Effector memory CD4-positive, alpha-beta T cell (primary cell): ENCODE measurements at regions not wholly inside any gene's neighbourhood (a gene's known extent, or its start where the extent isn't known, plus 50 kb on each side); places are given as distances from the start of the nearest gene placed in this dataset.

Experiments used
- DNase-seq, 3 donors: peaks; one replicate each; pipeline ENCODE4 v3.0.0-alpha.2; 2020
- H3K27ac ChIP-seq: 2 replicates; pipeline ENCODE4 v1.7.0; 2013; ENCODE audit warnings: mild to moderate bottlenecking, low read length, moderate library complexity; ENCODE audit not compliant: insufficient read depth, poor library complexity, severe bottlenecking
- H3K27me3 ChIP-seq: replicated peaks from 2 replicates; pipeline ENCODE4 v1.7.0; 2013; ENCODE audit warnings: mild to moderate bottlenecking, low read length; ENCODE audit not compliant: insufficient read depth, control insufficient read depth, poor library complexity, severe bottlenecking
- H3K36me3 ChIP-seq: 2 replicates; pipeline ENCODE4 v1.7.0; 2013; ENCODE audit warnings: mild to moderate bottlenecking, low read length, moderate library complexity; ENCODE audit not compliant: control insufficient read depth, insufficient read depth
- H3K4me1 ChIP-seq: 2 replicates; pipeline ENCODE4 v1.7.0; 2013; ENCODE audit warnings: low read length, mild to moderate bottlenecking; ENCODE audit not compliant: control insufficient read depth, insufficient read depth, poor library complexity, severe bottlenecking
- H3K4me3 ChIP-seq: 2 replicates; pipeline ENCODE4 v1.7.0; 2013; ENCODE audit warnings: low read length, low read depth, mild to moderate bottlenecking; ENCODE audit not compliant: insufficient read depth, poor library complexity, severe bottlenecking
- H3K9me3 ChIP-seq: 2 replicates; pipeline ENCODE4 v1.7.0; 2013; ENCODE audit warnings: mild to moderate bottlenecking, low read length, moderate library complexity; ENCODE audit not compliant: control insufficient read depth

GRCh38 chr17:14986127-14986526 is 279.0 kb downstream of the PMP22 start:
- no peaks in the 10 kb centered on the region for H3K27me3 ChIP-seq
- no peak for DNase-seq
- H3K36me3 ChIP-seq = no peaks in the 10 kb centered on the region
- H3K9me3 ChIP-seq = no peaks in the 10 kb centered on the region
- H3K4me1 ChIP-seq = no peaks in the 10 kb centered on the region
- no peak overlapping the region for H3K27ac ChIP-seq
- H3K4me3 ChIP-seq = no peak overlapping the region

DNA sequence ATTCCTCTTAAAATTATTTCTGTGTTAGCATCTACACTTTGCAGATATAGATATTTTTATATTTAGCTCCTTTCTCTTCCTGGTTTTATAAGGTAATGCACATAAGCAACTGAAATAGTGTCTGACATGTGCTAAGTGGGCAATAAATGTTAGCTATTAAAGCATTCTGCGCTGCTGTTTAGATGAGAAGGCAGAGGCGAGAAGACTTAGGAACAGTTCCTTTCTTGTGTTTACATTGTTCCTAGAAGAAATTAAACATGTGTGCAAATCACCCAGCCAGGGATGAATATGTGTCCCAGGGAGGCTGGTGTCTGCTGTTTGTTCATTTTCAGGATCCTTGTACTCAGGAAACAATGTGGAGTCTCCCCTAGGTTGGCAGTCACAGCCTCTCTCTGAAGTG is 292.3 kb downstream of the PMP22 start:
- H3K9me3 ChIP-seq = no peaks in the 10 kb centered on the region
- DNase-seq = no peak
- H3K4me3 ChIP-seq = no peak overlapping the region
- no peaks in the 10 kb centered on the region for H3K4me1 ChIP-seq
- H3K27ac ChIP-seq = no peak overlapping the region
- H3K36me3 ChIP-seq = no peaks in the 10 kb centered on the region
- H3K27me3 ChIP-seq = no peaks in the 10 kb centered on the region

DNA sequence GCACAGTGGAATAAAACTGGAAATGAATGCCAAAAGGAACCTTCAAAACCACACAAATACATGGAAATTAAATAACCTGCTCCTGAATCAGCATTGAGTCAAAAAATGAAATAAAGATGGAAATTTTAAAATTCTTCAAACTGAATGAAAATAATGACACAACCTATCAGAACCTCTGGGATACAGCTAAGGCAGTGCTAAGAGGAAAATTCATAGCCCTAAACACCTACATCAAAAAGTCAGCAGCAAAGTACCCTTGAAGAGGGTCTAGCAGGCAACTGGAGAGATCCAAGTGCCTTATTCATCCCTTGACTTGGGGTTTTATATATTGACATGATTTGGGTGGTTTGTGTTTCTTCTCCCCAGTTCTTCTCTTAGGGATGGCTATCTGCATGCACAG is 294.1 kb downstream of the PMP22 start:
- Histone ChIP-seq H3K27ac (no peak overlapping the region), H3K36me3 (no peaks in the 10 kb centered on the region), H3K4me3 (no peak overlapping the region), H3K27me3 (no peaks in the 10 kb centered on the region), H3K9me3 (no peaks in the 10 kb centered on the region), H3K4me1 (no peaks in the 10 kb centered on the region)
- DNase-seq = no peak

- DNase-seq = no peak
- H3K27me3 ChIP-seq = no peaks in the 10 kb centered on the region
- H3K4me1 ChIP-seq = no peaks in the 10 kb centered on the region
- no peaks in the 10 kb centered on the region for H3K9me3 ChIP-seq
- H3K27ac ChIP-seq = no peak overlapping the region
- H3K36me3 ChIP-seq = no peaks in the 10 kb centered on the region
- no peak overlapping the region for H3K4me3 ChIP-seq
Measured at GRCh38 chr17:14959106-14959648, 305.9 kb downstream of the PMP22 start.

GRCh38 chr17:14953405-14953804 is 311.7 kb downstream of the PMP22 start:
- H3K4me3 ChIP-seq = no peak overlapping the region
- H3K27me3 ChIP-seq = no peaks in the 10 kb centered on the region
- no peak for DNase-seq
- no peak overlapping the region for H3K27ac ChIP-seq
- no peaks in the 10 kb centered on the region for H3K36me3 ChIP-seq
- no peaks in the 10 kb centered on the region for H3K9me3 ChIP-seq
- H3K4me1 ChIP-seq = no peaks in the 10 kb centered on the region

- Histone ChIP-seq H3K27me3 (no peaks in the 10 kb centered on the region), H3K27ac (no peak overlapping the region), H3K9me3 (no peaks in the 10 kb centered on the region), H3K4me1 (no peaks in the 10 kb centered on the region), H3K36me3 (no peaks in the 10 kb centered on the region), H3K4me3 (no peak overlapping the region)
- no peak for DNase-seq
Measured at GRCh38 chr17:14950686-14951085, 314.4 kb downstream of the PMP22 start.

GRCh38 chr17:14950216-14950615 is 314.9 kb downstream of the PMP22 start:
- no peak overlapping the region for H3K27ac ChIP-seq
- no peaks in the 10 kb centered on the region for H3K36me3 ChIP-seq
- H3K27me3 ChIP-seq = peaks cover 4% of the 10 kb centered on the region
- no peak overlapping the region for H3K4me3 ChIP-seq
- no peaks in the 10 kb centered on the region for H3K4me1 ChIP-seq
- H3K9me3 ChIP-seq = no peaks in the 10 kb centered on the region
- no peak for DNase-seq

- DNase-seq = no peak
- Histone ChIP-seq H3K27ac (no peak overlapping the region), H3K9me3 (no peaks in the 10 kb centered on the region), H3K4me3 (no peak overlapping the region), H3K4me1 (no peaks in the 10 kb centered on the region), H3K27me3 (peaks cover 6% of the 10 kb centered on the region), H3K36me3 (no peaks in the 10 kb centered on the region)
Measured at GRCh38 chr17:14947671-14948070, 317.5 kb downstream of the PMP22 start.

GRCh38 chr17:14946481-14946880 is 318.6 kb downstream of the PMP22 start:
- H3K9me3 ChIP-seq = no peaks in the 10 kb centered on the region
- no peak for DNase-seq
- no peaks in the 10 kb centered on the region for H3K4me1 ChIP-seq
- no peaks in the 10 kb centered on the region for H3K36me3 ChIP-seq
- H3K27me3 ChIP-seq = peaks cover 6% of the 10 kb centered on the region
- H3K4me3 ChIP-seq = no peak overlapping the region
- no peak overlapping the region for H3K27ac ChIP-seq

GRCh38 chr17:14942526-14943190 is 322.5 kb downstream of the PMP22 start:
- no peaks in the 10 kb centered on the region for H3K9me3 ChIP-seq
- no peak overlapping the region for H3K27ac ChIP-seq
- DNase-seq = no peak

More at GRCh38 chr17:14942526-14943190, 322.5 kb downstream of the PMP22 start:
- Histone ChIP-seq H3K36me3 (no peaks in the 10 kb centered on the region), H3K4me3 (no peak overlapping the region), H3K27me3 (peaks cover 6% of the 10 kb centered on the region), H3K4me1 (no peaks in the 10 kb centered on the region)
